Activated CD4-positive, alpha-beta T cell treated with anti-CD3 and anti-CD28 coated beads for 48 hours (primary cell): ENCODE measurements at regions not wholly inside any gene's neighbourhood (a gene's known extent, or its start where the extent isn't known, plus 50 kb on each side); places are given as distances from the start of the nearest gene placed in this dataset.

Source experiments
- DNase-seq: peaks from one replicate; pipeline ENCODE4 v3.0.0-alpha.2; 2020

- DNase-seq = no peak
Observed at GRCh38 chr12:47306130-47306529, 226.4 kb upstream of the AMIGO2 start.

GRCh38 chr12:47305464-47305863, 225.7 kb upstream of the AMIGO2 start:
- no peak for DNase-seq

- DNase-seq = no peak
Observed at GRCh38 chr12:47303995-47304560, 224.3 kb upstream of the AMIGO2 start.

- no peak for DNase-seq
Observed at GRCh38 chr12:47303207-47303606, 223.4 kb upstream of the AMIGO2 start.

GRCh38 chr12:47302111-47302671, 222.4 kb upstream of the AMIGO2 start:
- DNase-seq = peak; percentile 51

GRCh38 chr12:47299586-47299985, 219.8 kb upstream of the AMIGO2 start:
- DNase-seq = no peak

- no peak for DNase-seq
Observed at GRCh38 chr12:47297993-47298392, 218.2 kb upstream of the AMIGO2 start.

GRCh38 chr12:47296828-47297227, 217.1 kb upstream of the AMIGO2 start:
- DNase-seq = no peak

- no peak for DNase-seq
Observed at GRCh38 chr12:47293406-47293805, 213.6 kb upstream of the AMIGO2 start.

GRCh38 chr12:47286676-47287075, 206.9 kb upstream of the AMIGO2 start:
- no peak for DNase-seq
